NT2/D1 (cell line): ENCODE measurements at regions not wholly inside any gene's neighbourhood (a gene's known extent, or its start where the extent isn't known, plus 50 kb on each side); places are given as distances from the start of the nearest gene placed in this dataset.

Source experiments
- YY1 ChIP-seq: IDR thresholded peaks from 2 replicates; pipeline ENCODE4 v1.6.1; 2011; ENCODE audit not compliant: insufficient read length, insufficient read depth
- ZNF274 ChIP-seq: IDR thresholded peaks from 2 replicates; pipeline ENCODE4 v1.6.1; 2011; ENCODE audit warnings: mild to moderate bottlenecking, low read depth, low read length

DNA sequence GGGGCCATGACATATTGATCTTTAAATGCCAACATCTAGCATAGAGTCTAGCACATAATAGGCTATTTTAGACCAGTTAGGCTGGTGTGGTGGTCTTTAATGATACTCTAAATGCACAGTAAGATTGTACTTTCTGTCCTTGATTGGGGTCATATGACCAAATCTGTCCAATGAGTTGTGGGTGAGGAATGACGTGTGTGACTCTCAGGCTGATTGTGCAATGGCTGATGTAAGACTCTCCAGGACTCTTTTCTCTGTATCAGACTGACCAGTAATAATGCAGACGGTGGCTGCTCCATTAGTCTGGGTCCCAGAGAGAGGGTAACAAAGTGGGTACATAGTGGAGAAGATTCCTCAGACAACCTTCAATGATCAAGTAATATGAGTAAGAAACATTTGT is 541.6 kb upstream of the CAMK1G start:
- no peak for TF ChIP-seq ZNF274
- TF ChIP-seq YY1: no peak
